Osteocyte (in vitro differentiated cells): ENCODE measurements at regions not wholly inside any gene's neighbourhood (a gene's known extent, or its start where the extent isn't known, plus 50 kb on each side); places are given as distances from the start of the nearest gene placed in this dataset.

Experiments
- DNase-seq: peaks from one replicate; pipeline ENCODE4 v3.0.0; 2021; ENCODE audit warnings: mixed read lengths; ENCODE audit not compliant: unreplicated experiment; ENCODE audit errors: extremely low spot score
- H3K27ac Mint-ChIP-seq: one replicate; pipeline ENCODE4 v1.8.0; 2021; ENCODE audit warnings: mild to moderate bottlenecking, mixed read lengths; ENCODE audit not compliant: unreplicated experiment
- H3K27me3 Mint-ChIP-seq: one replicate; pipeline ENCODE4 v1.8.0; 2021; ENCODE audit warnings: mixed read lengths; ENCODE audit not compliant: unreplicated experiment
- H3K36me3 Mint-ChIP-seq: one replicate; pipeline ENCODE4 v1.8.0; 2021; ENCODE audit warnings: mixed read lengths; ENCODE audit not compliant: unreplicated experiment
- H3K4me1 Mint-ChIP-seq: one replicate; pipeline ENCODE4 v1.8.0; 2021; ENCODE audit warnings: mixed read lengths; ENCODE audit not compliant: unreplicated experiment
- H3K4me3 Mint-ChIP-seq: one replicate; pipeline ENCODE4 v1.8.0; 2021; ENCODE audit warnings: mild to moderate bottlenecking, moderate library complexity, mixed read lengths; ENCODE audit not compliant: unreplicated experiment
- H3K9me3 Mint-ChIP-seq: one replicate; pipeline ENCODE4 v1.8.0; 2021; ENCODE audit warnings: mixed read lengths; ENCODE audit not compliant: unreplicated experiment
- TF ChIP-seq, protein P1 (sequence below): fragments of 200-600 bp; sonication (generic); IDR thresholded peaks from 2 replicates; pipeline ENCODE4 v1.5.0; 2021; ENCODE audit warnings: antibody characterized with exemption, mild to moderate bottlenecking, moderate library complexity

DNA sequence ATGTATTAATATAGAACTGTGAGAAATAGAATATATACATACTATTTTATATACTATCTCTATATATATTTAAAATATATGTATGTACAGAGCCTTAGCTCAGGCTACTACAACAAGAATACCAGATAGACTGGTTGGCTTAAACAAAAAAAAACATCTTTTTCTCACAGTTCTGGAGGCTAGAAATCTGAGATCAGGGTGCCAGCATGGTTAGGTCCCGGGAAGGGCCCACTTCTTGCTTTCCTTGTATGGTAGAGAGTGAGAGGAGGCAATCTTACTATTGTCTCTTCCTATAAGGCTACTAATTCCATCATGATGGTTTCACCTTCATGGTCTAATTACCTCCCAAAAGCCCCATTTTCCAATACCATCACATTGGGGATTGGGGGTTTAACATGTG lies 613.0 kb downstream of the ZNF608 start:
- Mint-ChIP-seq H3K9me3 (no peaks in the 10 kb centered on the region), H3K4me3 (no peak overlapping the region), H3K27me3 (no peaks in the 10 kb centered on the region), H3K27ac (no peak overlapping the region), H3K4me1 (no peaks in the 10 kb centered on the region), H3K36me3 (no peaks in the 10 kb centered on the region)
- TF ChIP-seq, protein P1, sequence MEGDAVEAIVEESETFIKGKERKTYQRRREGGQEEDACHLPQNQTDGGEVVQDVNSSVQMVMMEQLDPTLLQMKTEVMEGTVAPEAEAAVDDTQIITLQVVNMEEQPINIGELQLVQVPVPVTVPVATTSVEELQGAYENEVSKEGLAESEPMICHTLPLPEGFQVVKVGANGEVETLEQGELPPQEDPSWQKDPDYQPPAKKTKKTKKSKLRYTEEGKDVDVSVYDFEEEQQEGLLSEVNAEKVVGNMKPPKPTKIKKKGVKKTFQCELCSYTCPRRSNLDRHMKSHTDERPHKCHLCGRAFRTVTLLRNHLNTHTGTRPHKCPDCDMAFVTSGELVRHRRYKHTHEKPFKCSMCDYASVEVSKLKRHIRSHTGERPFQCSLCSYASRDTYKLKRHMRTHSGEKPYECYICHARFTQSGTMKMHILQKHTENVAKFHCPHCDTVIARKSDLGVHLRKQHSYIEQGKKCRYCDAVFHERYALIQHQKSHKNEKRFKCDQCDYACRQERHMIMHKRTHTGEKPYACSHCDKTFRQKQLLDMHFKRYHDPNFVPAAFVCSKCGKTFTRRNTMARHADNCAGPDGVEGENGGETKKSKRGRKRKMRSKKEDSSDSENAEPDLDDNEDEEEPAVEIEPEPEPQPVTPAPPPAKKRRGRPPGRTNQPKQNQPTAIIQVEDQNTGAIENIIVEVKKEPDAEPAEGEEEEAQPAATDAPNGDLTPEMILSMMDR = no peak
- no peak for DNase-seq

DNA sequence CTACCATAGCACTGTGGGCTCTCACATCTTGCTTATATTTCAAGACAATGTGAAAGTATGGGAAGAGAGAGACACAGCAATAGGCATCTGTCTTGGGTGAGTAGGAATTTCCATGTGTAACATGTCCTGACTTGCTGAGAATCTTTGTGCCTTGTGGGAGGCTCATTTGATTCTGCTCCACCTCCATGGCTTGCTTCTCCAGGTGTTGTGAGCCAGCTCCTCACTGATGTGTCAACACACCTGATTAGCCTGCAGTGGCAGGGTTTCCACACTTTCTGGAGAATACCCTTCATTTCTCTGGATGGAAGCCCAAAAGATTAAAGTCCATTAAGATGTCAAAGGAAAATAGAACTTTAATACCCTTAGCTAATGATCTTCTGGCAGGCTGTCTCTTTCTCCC lies 613.6 kb downstream of the ZNF608 start:
- TF ChIP-seq, protein P1 = no peak
- Mint-ChIP-seq H3K27ac (no peak overlapping the region), H3K9me3 (no peaks in the 10 kb centered on the region), H3K27me3 (no peaks in the 10 kb centered on the region), H3K36me3 (no peaks in the 10 kb centered on the region), H3K4me3 (no peak overlapping the region), H3K4me1 (peaks cover 4% of the 10 kb centered on the region)
- DNase-seq = no peak

DNA sequence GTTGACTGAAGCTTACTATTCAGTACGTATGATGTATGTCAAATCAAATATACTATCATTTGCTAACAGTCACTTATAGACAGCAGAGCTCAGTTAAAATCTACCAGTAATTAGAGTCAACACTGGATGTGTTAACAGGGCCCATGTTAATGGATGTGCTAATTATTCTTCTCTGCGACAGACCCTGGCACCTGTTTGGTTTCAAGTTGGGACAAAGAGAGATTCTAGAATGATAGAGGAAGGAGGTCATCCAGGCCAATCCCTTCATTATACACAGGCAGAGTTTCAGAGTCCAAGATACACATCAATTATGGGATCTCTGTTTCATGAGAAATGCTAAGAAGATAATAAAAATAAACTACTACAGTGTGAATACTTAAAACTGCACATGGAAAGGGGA lies 615.0 kb downstream of the ZNF608 start:
- Mint-ChIP-seq H3K9me3 (no peaks in the 10 kb centered on the region), H3K36me3 (no peaks in the 10 kb centered on the region), H3K4me1 (peaks cover 9% of the 10 kb centered on the region), H3K27ac (no peak overlapping the region), H3K27me3 (no peaks in the 10 kb centered on the region), H3K4me3 (no peak overlapping the region)
- no peak for DNase-seq
- TF ChIP-seq, protein P1 = no peak

DNA sequence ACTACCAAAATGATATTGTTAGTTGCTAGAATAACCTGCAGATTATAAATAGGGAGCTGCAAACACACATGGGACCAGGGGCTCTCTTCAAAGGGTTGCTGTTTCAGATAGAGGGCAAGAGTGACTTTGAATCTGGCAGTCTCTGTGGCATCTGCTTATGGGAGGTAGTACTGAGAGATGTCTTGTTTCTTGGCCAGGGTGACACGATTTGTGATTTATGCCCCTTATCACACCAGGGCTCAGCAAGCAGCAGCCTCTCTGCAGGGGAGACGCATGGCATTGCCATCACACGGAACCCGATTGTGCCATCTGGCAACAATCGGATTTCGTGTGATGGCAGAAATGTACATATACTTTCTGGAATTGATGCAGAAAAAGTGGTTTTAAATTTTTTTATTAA lies 615.6 kb downstream of the ZNF608 start:
- TF ChIP-seq, protein P1 = no peak
- peaks cover 9% of the 10 kb centered on the region for H3K4me1 Mint-ChIP-seq
- H3K9me3 Mint-ChIP-seq = no peaks in the 10 kb centered on the region
- H3K27me3 Mint-ChIP-seq = no peaks in the 10 kb centered on the region
- no peaks in the 10 kb centered on the region for H3K36me3 Mint-ChIP-seq
- H3K27ac Mint-ChIP-seq = no peak overlapping the region
- H3K4me3 Mint-ChIP-seq = no peak overlapping the region
- DNase-seq = no peak

DNA sequence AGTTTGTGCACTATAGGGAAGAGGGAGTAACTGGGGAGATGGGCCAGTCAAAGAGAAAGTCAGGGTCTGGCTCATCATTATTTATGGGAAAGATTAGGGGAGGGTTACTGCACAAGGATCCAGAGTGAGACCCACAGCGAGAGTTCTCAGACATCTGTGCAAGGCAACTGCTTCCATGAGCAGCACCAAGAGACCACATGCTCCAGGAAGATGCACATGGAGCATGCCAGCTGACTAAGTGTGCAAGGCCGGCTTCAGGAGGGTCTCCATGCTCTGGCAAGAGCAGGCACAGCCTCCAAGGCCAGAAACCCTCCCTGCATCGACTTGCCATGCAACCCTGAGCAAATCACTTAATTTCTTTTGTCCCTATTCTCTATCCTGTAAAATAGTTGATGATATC lies 616.9 kb downstream of the CSNK1G3 start:
- no peaks in the 10 kb centered on the region for H3K36me3 Mint-ChIP-seq
- H3K9me3 Mint-ChIP-seq = no peaks in the 10 kb centered on the region
- H3K27me3 Mint-ChIP-seq = no peaks in the 10 kb centered on the region
- TF ChIP-seq, protein P1 = no peak
- H3K4me3 Mint-ChIP-seq = no peak overlapping the region
- no peak overlapping the region for H3K27ac Mint-ChIP-seq
- peaks cover 19% of the 10 kb centered on the region for H3K4me1 Mint-ChIP-seq
- DNase-seq = no peak
